Stimulated activated CD4-positive, alpha-beta T cell treated with anti-CD3 and anti-CD28 coated beads, Interleukin-12 subunit alpha, Interleukin-12 subunit beta, amount 100 ng/mL, for 48 hours (primary cell): ENCODE measurements at regions not wholly inside any gene's neighbourhood (a gene's known extent, or its start where the extent isn't known, plus 50 kb on each side); places are given as distances from the start of the nearest gene placed in this dataset.
"Not testable (repeated sequence)": the region's sequence is repeated elsewhere in the genome, so short reads cannot be mapped to it uniquely, and the experiment has no call there.

Experiments
- DNase-seq, 3 donors: peaks; one replicate each; pipeline ENCODE4 v3.0.0-alpha.2; 2020; ENCODE audit warnings: low read depth in 2 of 3, low spot score in 1 of 3

DNA sequence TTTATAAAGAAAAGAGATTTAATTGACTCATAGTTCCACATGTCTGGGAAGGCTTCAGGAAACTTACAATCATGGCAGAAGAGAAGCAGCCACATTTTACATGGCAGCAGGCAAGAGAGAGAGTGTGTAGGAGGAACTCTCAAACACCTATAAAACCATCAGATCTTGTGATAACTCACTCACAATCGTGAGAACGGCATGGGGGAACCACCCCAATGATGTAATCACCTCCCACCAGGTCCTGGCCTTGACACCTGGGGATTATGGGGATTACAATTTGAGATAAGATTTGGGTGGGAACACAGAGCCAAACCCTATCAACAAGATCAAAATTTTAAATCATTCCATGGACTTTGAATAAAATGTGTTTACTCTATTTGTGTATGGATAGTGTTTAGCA, 575.6 kb downstream of the ADCYAP1 start:
- DNase-seq: no peak

DNA sequence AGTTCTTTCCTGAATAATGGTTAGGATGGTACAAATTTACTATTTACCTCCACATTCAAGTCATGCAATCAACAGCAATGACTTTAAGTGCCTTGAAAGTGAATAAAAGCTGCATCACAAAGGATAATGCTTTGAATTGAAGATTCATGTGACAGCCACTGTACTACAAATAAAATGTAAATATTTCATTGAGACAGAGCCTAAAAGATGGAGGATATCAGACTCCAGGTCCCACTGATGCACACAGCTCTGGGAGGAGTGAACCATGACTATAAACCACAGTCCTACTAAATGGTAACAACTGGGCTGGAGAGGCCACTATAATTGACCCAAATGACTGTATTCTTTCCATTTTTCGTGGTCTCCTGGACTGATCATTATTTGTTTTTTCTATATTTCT, 576.9 kb downstream of the ADCYAP1 start:
- DNase-seq: no peak

DNA sequence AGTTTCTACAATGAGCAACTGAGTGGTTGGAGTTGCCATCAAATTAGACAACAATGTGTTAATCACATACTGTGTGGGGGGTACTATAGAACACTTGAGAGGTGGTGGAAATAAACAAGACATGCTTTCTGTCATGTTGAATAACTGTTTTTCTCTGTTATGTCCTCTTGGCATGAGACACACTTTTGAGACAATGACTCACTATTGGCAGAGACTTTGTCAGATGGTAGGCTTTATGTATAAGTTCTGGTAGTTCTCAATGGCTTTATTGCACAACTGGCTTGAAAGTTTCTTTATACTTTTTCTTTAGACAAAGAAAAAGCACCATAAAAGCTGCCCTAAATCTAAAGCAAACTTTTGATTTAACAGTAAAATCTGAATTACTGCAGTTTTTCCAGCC, 578.7 kb downstream of the ADCYAP1 start:
- no peak for DNase-seq

GRCh38 chr18:1487457-1487856, 582.8 kb downstream of the ADCYAP1 start:
- no peak for DNase-seq

GRCh38 chr18:1488394-1488793, 583.7 kb downstream of the ADCYAP1 start:
- no peak for DNase-seq

DNA sequence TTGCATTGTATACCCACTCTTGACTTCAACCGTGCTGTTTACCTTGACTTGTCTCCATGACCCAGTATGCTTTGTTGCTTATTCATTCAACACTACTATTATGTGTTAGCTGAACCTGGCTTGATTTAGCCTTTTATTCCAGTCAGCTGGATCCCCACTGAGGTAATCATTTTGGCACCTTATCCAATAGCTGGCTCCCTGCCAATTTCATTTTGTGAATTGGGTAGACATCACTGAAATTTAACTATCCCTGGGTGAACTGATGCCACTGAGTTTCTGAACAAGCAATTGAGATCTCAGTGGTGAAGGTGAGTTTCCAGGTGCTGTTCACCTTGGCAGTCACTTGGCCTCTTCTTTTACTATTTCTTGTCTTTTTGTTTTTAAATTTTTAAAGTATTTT, 584.3 kb downstream of the ADCYAP1 start:
- no peak for DNase-seq

DNA sequence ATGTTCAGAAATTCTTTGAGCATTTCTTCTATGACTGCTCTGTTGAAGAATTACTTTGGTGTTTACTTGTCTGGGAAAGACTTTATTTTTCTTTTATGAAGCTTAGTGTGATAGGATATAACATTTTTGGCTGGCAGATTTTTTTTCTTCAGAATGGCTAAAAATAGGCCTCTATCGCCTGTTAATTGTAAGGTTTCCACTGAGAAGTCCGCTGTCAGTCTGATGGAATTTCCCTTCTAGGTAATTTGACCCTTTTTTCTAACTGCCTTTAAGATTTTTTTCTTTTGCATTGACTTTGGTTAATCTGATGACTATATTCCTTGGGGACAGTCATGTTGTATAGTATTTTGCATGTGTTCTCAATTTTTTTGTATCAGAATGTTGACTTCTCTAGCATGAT, 590.7 kb downstream of the ADCYAP1 start:
- no peak for DNase-seq

DNA sequence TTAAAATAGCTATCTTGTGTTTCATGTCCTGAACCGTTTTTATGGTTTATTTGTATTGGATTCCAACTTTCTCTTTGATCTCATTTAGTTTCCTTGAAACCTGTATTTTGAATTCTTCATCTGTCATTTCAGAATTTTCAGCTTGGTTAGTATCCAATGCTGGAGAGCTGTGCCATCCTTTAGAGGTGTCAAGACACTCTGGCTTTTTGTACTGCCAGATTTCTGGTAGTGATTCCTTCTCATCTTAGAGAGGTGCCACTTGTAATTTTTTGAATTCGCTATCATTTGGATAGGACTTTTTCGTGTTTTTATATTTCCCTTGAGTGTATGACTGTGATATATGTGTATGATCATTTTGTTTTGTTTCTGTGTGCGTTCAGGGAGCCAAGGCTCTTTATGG, 591.4 kb downstream of the ADCYAP1 start:
- no peak for DNase-seq

DNA sequence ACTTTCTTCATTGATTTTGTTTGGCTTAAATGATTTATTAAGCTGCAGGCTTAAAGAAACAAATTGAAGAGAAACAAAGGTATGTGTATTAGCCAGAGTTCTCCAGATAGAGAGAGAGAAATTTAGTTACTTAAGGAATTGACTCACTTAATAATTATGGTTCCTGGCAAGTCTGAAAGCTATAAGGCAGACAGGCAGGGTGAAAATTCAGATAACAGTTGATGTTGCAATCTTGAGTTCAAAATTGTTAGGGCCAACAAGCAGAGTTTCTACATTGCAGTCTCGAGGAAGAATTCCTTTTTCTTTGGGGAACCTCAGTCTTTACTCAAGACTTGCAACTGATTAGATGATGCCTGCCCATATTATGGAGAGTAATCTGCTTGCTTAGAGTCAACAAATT, 593.5 kb downstream of the ADCYAP1 start:
- no peak for DNase-seq

- no peak for DNase-seq
These were observed 594.6 kb downstream of the ADCYAP1 start for GRCh38 chr18:1499265-1499664.

- no peak for DNase-seq
These were observed 599.2 kb downstream of the ADCYAP1 start for GRCh38 chr18:1503847-1504246.

DNA sequence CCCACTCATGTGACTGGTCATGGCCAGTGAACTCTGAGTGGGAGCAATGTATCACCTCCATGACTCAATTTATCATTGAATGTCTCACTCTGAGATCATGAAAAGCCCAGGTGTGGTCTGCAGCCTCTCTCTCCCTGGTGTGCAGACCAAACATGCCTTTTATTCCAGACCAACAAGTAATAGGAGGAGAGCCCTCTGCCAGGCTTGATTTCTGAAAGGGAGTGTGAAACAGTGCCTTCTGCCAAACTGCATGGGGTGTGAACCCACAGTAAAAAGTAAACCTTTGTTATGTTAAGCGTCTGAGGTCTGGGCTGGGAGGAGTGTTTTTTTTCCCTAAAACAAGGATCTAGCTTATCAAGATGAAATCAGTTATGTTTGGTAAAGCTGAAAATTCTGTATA, 601.2 kb downstream of the ADCYAP1 start:
- DNase-seq: no peak

GRCh38 chr18:1510542-1511179, 606.0 kb downstream of the ADCYAP1 start:
- no peak for DNase-seq

DNA sequence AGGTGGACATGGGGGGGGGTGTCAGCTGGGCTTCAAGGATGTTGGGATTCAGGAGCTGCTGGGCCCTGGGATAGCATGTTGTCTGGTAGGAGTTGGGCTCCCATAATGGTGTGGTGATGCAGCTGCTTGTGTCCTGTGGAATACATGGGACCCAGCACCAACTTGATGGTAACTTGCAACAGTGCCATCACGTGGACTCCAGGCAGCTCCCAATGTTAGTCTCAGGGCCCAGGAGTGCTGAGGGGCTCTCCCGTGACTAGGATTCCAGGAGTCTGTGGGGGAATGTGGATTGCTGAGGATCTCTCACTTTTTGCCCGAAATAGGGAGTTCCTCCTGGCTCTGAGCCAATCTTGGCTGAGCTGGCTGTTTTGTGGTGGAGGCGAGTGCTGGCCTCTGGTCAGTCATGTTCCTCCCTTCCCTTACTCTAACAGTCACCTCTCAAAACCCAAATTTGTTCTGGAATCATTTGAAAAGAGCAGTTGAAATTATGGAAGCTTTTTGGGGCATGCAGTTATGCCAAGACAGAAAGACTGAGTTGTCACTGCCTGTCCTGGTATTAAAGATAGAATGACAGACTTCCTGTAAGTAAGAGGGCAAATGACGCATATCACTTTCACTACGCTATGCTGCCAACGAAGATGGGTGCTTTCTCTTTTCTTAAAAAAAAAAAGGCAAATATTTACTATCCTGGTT, 607.1 kb downstream of the ADCYAP1 start:
- DNase-seq: no peak

- DNase-seq: no peak
These were observed 608.8 kb downstream of the ADCYAP1 start for GRCh38 chr18:1513519-1513918.

DNA sequence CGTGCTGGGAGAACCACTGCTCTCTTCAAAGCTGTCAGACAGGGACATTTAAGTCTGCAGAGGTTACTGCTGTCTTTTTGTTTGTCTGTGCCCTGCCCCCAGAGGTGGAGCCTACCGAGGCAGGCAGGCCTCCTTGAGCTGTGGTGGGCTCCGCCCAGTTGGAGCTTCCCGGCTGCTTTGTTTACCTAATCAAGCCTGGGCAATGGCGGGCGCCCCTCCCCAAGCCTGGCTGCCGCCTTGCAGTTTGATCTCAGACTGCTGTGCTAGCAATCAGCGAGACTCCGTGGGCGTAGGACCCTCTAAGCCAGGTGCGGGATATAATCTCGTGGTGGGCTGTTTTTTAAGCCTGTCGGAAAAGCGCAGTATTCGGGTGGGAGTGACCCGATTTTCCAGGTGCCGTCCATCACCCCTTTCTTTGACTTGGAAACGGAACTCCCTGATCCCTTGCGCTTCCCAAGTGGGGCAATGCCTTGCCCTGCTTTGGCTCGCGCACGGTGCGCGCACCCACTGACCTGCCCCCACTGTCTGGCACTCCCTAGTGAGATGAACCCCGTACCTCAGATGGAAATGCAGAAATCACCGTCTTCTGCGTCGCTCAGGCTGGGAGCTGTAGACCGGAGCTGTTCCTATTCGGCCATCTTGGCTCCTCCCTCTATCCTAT, 617.0 kb downstream of the ADCYAP1 start:
- not testable (repeated sequence) for DNase-seq

- no peak for DNase-seq
These were observed 617.6 kb downstream of the ADCYAP1 start for GRCh38 chr18:1522249-1522615.

DNA sequence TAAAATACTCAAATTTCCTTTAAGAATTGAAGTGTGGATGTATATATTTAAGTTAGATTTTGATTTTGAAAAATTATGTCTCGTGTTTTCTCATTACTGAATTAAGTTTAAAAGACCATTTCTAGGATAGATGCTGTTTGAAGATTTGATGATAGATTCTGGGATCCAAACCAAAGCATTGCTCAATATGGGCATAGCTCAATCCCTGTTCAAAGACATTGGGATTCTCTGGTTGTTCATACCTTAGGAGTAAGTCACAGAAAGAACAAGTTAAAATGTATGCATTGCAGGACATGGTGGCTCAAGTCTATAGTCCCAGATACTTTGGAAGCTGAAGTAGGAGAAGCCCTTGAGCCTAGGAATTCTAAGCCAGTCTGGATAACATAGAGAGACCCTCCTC, 622.3 kb downstream of the ADCYAP1 start:
- no peak for DNase-seq

DNA sequence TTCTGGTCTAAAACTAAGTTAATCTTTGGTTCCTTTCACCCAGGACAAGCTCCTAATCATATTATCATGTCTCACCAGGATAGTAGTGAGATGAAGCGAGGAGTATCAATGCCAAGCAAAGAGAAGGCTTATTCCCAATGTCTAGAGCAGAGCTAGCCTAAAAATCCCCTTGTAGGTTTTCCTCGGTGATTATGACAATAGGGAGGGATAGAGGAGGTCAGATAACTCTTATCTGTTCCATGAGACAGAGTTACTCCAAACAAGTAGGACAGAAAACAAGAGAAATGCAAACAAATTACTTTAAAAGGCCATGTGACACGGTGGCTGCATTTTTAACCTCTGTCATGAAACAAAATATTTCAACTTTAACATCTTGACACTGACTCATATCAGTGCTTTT, 623.1 kb downstream of the ADCYAP1 start:
- no peak for DNase-seq

DNA sequence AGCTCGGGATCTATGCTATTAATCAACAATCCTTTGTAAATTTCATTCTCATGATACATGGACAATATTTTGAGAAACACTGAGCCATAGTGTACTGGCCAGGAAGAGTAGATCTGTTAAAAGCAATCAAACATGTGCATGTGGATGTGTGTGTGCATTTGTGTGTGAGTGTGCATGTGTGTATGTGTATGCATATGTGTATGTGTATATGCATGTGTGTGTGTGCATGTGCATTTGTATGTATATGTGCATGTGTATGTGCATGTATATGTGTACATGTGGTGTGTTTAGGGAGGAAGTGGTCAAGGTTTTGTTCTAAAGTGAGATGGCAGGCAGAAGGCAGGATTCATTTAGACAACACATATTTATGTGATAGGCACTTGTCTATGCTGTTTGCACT, 623.8 kb downstream of the ADCYAP1 start:
- no peak for DNase-seq

GRCh38 chr18:1528964-1529509, 624.4 kb downstream of the ADCYAP1 start:
- no peak for DNase-seq

DNA sequence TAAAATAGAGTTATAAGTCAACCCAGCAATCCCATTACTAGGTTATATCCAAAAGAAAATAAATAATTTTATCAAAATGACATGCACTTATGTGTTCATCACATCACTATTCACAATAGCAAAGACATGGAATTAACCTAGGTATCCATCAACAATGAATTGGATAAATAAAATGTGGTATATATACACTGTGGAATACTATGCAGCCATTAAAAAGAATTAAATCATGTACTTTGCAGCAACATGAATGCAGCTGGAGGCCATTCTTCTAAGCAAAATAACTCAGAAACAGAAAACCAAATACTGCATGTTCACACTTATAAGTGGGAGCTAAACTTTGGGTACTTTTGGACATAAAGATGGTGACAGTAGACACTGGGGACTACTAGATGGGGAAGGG, 626.0 kb downstream of the ADCYAP1 start:
- no peak for DNase-seq
